ENCODE measurements at regions not wholly inside any gene's neighbourhood (a gene's known extent, or its start where the extent isn't known, plus 50 kb on each side); places are given as distances from the start of the nearest gene placed in this dataset.

GRCh38 chr3:111473550-111473949 is 68.4 kb upstream of the CD96 start:
- DNase-seq (ENCODE audit: low spot score): no peak

GRCh38 chr3:111476701-111477100 is 65.3 kb upstream of the CD96 start:
- DNase-seq (ENCODE audit: low spot score): no peak

- no peak for DNase-seq (ENCODE audit: low spot score)
Observed at GRCh38 chr3:111480091-111480490, 61.9 kb upstream of the CD96 start.

- no peak for DNase-seq (ENCODE audit: low spot score)
Observed at GRCh38 chr3:111481551-111481950, 60.4 kb upstream of the CD96 start.

- DNase-seq (ENCODE audit: low spot score): no peak
Observed at GRCh38 chr3:111482574-111482973, 59.4 kb upstream of the CD96 start.

- no peak for DNase-seq (ENCODE audit: low spot score)
Observed at GRCh38 chr3:111485086-111485485, 56.9 kb upstream of the CD96 start.

Data from cerebellar cortex (tissue), 1 donor.